ENCODE measurements at regions not wholly inside any gene's neighbourhood (a gene's known extent, or its start where the extent isn't known, plus 50 kb on each side); places are given as distances from the start of the nearest gene placed in this dataset.

DNA sequence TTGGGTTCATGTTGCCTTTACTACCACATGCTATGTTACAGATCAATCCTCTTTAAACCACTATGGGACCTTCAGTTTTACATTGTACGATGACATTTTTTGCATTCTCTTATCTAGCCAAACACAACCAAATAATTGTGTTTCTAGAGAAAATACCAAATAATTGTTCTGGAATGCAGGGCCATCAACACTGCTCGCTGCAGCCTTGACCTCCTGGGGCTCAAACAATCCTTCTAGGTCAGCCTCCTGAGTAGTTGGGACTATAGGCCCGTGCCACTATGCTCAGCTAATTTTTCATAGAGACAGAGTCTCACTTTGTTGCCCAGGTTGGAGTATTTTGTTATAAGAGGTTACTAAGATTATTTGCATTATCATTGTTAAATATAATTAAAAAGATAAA lies 237.5 kb upstream of the PMFBP1 start:
- TF ChIP-seq, protein P1, sequence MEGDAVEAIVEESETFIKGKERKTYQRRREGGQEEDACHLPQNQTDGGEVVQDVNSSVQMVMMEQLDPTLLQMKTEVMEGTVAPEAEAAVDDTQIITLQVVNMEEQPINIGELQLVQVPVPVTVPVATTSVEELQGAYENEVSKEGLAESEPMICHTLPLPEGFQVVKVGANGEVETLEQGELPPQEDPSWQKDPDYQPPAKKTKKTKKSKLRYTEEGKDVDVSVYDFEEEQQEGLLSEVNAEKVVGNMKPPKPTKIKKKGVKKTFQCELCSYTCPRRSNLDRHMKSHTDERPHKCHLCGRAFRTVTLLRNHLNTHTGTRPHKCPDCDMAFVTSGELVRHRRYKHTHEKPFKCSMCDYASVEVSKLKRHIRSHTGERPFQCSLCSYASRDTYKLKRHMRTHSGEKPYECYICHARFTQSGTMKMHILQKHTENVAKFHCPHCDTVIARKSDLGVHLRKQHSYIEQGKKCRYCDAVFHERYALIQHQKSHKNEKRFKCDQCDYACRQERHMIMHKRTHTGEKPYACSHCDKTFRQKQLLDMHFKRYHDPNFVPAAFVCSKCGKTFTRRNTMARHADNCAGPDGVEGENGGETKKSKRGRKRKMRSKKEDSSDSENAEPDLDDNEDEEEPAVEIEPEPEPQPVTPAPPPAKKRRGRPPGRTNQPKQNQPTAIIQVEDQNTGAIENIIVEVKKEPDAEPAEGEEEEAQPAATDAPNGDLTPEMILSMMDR (IDR thresholded peaks at IDR 0.05) = no peak
- no peak overlapping the region for H3K4me3 Mint-ChIP-seq
- no peak for ATAC-seq (ENCODE audit: low read depth)
- no peak overlapping the region for H3K27ac Mint-ChIP-seq
- intact Hi-C loops (cut with micrococcal nuclease) = loop anchor here (10.0 kb wide), 2 partner anchors 425 to 645 kb away; no protein-coding TSS in a partner anchor
- ChIA-PET CTCF (interaction anchor here (1.2 kb wide), 1 partner anchor 9 kb away, joined by 6 read pairs; no protein-coding TSS in a partner anchor), POLR2A (no interaction called here)
- no peak for DNase-seq
- H3K27me3 Mint-ChIP-seq = no peaks in the 10 kb centered on the region
- no peaks in the 10 kb centered on the region for H3K9me3 Mint-ChIP-seq
- H3K4me1 Mint-ChIP-seq = peaks cover 7% of the 10 kb centered on the region
- no peaks in the 10 kb centered on the region for H3K36me3 Mint-ChIP-seq (ENCODE audit: low read depth)

DNA sequence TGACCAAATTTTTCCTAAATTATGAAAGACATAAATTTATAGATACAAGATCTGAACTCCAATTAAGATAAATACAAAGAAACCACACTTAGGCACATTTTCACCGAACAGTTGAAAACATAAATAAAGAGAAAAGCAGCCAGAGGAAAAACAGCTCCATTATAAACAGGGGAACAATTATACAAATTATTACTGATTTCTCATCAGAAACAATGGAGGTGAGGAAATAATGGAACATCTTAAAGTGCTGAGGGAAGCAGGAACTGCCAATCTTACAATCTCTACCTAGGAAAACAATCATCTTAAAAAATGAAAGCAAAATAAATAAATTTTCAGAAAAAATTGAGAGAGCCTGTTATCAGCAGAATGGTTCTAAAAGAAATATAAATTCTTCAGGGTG lies 234.4 kb upstream of the PMFBP1 start:
- H3K27me3 Mint-ChIP-seq = no peaks in the 10 kb centered on the region
- no peak for ATAC-seq (ENCODE audit: low read depth)
- TF ChIP-seq, protein P1 (IDR thresholded peaks at IDR 0.05) = no peak
- ChIA-PET CTCF (no interaction called here), POLR2A (no interaction called here)
- H3K4me3 Mint-ChIP-seq = no peak overlapping the region
- peaks cover 7% of the 10 kb centered on the region for H3K4me1 Mint-ChIP-seq
- no peak overlapping the region for H3K27ac Mint-ChIP-seq
- H3K9me3 Mint-ChIP-seq = no peaks in the 10 kb centered on the region
- DNase-seq = no peak
- no peaks in the 10 kb centered on the region for H3K36me3 Mint-ChIP-seq (ENCODE audit: low read depth)
- intact Hi-C loops (cut with micrococcal nuclease) = loop anchor here (10.0 kb wide), 2 partner anchors 428 to 648 kb away; no protein-coding TSS in a partner anchor

DNA sequence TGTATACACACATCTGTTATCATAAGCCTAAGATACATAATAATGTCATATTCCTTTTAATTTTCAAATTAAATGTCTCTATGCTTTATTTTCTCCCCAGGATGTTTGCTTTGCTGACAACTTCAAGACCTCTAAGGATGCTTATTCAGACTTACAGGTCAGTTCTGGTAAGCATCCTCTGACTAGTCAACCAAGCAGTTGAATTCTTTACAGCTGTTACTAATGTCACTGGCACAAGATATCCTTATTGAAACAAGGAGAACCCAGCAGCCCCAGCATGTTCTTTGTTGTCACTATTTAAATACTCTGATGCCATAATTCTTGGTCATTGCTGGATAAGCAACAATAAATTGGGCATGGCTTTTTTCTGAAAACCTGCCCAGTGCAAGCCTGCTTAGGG lies 232.3 kb upstream of the PMFBP1 start:
- CTCF ChIA-PET = no interaction called here
- Mint-ChIP-seq H3K36me3 (ENCODE audit: low read depth) (no peaks in the 10 kb centered on the region), H3K27me3 (no peaks in the 10 kb centered on the region), H3K9me3 (no peaks in the 10 kb centered on the region), H3K4me3 (no peak overlapping the region), H3K27ac (no peak overlapping the region), H3K4me1 (peaks cover 7% of the 10 kb centered on the region)
- no peak for ATAC-seq (ENCODE audit: low read depth)
- intact Hi-C loops (cut with micrococcal nuclease) = loop anchor here (10.0 kb wide), 2 partner anchors 431 to 651 kb away; no protein-coding TSS in a partner anchor
- DNase-seq = no peak
- POLR2A ChIA-PET = no interaction called here
- TF ChIP-seq, protein P1 (IDR thresholded peaks at IDR 0.05) = no peak

DNA sequence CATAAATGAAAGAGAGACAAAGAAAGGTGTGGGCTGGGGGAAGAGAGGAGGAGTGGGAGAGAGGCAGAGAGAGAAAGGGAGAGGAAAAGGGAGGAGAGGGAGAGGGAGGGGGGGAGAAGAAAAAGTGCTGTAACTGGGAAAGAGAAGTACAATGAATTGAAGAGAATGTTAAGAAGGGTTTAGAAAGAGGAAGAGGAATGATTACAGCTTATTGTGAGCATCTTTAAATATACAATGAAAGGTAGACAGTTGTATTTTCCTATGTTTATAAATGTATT lies 229.1 kb upstream of the PMFBP1 start:
- Mint-ChIP-seq H3K9me3 (no peaks in the 10 kb centered on the region), H3K4me1 (peaks cover 7% of the 10 kb centered on the region), H3K4me3 (no peak overlapping the region), H3K27me3 (no peaks in the 10 kb centered on the region), H3K36me3 (ENCODE audit: low read depth) (no peaks in the 10 kb centered on the region), H3K27ac (no peak overlapping the region)
- no peak for ATAC-seq (ENCODE audit: low read depth)
- ChIA-PET CTCF (interaction anchor here (0.9 to 1.5 kb wide), 4 partner anchors 9 to 1553 kb away, joined by 3 to 6 read pairs (median 4); no protein-coding TSS in a partner anchor), POLR2A (no interaction called here)
- DNase-seq = no peak
- intact Hi-C loops (cut with micrococcal nuclease) = loop anchor here (10.0 kb wide), 2 partner anchors 434 to 654 kb away; no protein-coding TSS in a partner anchor
- TF ChIP-seq, protein P1 (IDR thresholded peaks at IDR 0.05) = no peak

DNA sequence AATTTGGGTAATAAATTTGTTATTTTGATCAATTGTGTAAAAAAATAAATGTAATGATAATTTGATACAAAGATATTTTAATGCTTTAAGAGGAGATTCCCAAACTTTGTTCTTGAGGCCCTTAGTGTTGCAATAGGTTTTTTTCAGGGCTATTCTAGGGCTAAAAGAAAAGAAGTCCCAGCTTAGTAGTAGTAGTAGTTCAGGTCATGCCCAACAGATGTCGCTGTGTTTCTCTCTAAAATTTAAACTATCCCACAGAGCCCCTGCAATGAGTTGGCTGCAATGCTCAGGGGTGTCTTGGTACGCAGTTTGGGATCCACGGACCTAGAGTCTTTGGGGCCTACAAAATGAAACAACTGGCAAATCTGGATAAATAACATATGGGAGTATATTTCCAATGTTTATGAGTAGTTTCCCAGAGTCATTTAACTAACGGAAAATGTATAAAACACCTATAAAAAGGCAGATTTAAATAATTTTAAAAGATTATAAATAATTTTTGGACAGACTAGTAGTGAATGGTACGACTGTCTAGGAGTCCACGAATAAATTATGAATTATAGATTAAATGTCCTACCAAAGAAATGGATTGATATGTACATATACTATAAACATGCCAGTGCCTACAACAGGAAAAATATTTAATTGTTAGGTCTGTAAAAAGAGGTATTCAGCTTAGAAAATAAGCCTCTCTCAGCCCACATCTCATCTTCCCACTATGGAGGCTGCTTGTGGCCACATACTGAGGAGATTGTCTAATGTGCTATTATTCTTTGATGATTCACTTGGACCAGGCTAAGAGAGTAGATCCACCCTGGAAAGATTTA lies 228.5 kb upstream of the PMFBP1 start:
- peaks cover 1% of the 10 kb centered on the region for H3K4me1 Mint-ChIP-seq
- no peak overlapping the region for H3K4me3 Mint-ChIP-seq
- no peaks in the 10 kb centered on the region for H3K9me3 Mint-ChIP-seq
- CTCF ChIA-PET = interaction anchor here (0.7 to 1.5 kb wide), 9 partner anchors 10 to 1478 kb away, joined by 3 to 6 read pairs (median 3); no protein-coding TSS in a partner anchor
- no peaks in the 10 kb centered on the region for H3K27me3 Mint-ChIP-seq
- peak; percentile 74 for ATAC-seq (ENCODE audit: low read depth)
- H3K27ac Mint-ChIP-seq = no peak overlapping the region
- POLR2A ChIA-PET = no interaction called here
- DNase-seq = no peak
- TF ChIP-seq, protein P1 (IDR thresholded peaks at IDR 0.05) = no peak
- intact Hi-C loops (cut with micrococcal nuclease) = loop anchor here (1.0 to 10.0 kb wide), 4 partner anchors 434 to 1556 kb away; no protein-coding TSS in a partner anchor
- no peaks in the 10 kb centered on the region for H3K36me3 Mint-ChIP-seq (ENCODE audit: low read depth)
